Kidney capillary endothelial cell (primary cell): ENCODE measurements at regions not wholly inside any gene's neighbourhood (a gene's known extent, or its start where the extent isn't known, plus 50 kb on each side); places are given as distances from the start of the nearest gene placed in this dataset.
"Not testable (repeated sequence)": the region's sequence is repeated elsewhere in the genome, so short reads cannot be mapped to it uniquely, and the experiment has no call there.

Source experiments
- DNase-seq: peaks from one replicate; pipeline ENCODE4 v3.0.0-alpha.2; 2018; ENCODE audit warnings: low spot score

- DNase-seq, result no peak
These were observed 634.8 kb downstream of the MATN1 start for GRCh38 chr1:30088594-30088993.

GRCh38 chr1:30087465-30087864 is 635.9 kb downstream of the MATN1 start:
- no peak for DNase-seq

DNA sequence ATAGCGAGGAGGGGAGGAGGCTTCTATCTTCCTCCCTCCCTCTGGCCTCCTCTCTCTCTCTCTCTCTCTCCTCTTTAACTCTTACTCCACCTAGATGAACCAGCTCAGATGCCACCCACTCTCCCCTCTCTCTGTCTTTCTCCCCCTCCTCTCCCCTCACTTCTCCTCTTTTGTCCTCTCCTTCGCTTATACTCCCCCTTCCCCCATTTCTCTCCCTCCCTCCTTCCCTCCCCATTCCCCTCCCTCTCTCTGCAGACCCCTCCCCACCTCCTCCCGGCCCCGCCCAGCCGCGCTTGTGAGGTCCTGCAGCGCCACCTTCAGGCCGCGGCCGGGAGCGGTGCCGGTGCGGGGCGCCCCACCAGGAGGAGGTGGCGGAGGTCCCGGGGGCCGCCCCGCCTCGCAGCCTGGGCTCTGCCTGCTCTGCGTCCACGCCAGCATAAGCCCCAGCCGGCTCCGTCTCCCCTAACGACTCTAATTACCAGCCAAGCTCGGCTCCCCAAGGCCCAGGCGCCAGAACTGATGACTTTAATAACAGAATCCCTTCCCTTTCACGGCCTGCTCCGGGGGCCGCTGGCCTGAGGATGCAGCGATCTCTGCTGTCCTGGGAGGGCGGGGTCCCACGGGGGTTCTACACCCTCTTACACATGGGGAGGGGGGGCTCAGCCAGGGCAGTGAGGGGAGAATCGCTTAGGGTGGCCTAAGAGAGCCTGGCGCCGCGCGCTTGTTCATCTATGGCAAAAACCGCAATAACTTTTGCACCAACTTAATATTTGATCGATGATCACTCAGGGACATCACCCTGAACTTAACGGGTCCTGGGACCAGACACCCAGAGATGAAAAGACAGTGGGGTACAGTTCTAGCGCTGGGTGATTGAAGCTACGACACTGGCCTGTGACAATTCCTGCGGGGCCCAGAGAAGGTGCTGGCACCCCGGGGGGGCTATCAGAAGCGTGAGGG is 637.3 kb downstream of the MATN1 start:
- peak; percentile 33 for DNase-seq

DNA sequence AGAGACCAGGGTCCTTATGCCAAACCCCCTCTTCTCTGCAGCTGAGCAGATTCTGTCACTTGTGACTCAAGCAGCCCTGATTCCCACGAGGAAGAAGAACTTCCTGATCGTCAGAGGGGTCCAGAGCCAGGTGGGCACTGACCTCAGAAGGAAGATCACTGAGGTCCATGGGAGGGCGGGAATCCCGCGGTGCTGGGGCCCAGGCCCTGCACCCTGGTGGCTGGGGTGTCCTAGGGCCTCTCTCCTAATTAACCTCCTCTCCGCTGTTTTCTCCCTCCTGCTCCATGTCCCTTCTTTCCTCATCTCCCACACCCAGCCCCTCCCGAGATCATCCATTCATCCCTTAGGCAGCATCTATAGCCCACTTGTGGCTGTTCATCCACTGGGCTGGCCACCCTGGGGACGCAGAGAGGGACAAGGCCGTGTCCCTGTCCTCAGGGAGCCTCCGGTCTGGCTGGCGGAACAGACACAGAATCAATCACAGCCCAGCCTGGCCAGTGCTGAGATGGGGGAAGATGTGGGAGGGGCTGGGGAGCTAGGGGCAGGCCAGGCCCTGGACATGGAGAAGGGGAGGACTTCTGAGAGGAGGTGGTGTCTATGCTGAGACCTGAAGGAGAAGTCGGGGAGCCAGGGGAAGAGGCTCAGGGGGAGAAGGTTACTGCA is 638.3 kb downstream of the MATN1 start:
- no peak for DNase-seq

- peak; percentile 78 for DNase-seq
These were observed 639.5 kb downstream of the MATN1 start for GRCh38 chr1:30083800-30084464.

- no peak for DNase-seq
These were observed 641.8 kb downstream of the MATN1 start for GRCh38 chr1:30081379-30082102.

DNA sequence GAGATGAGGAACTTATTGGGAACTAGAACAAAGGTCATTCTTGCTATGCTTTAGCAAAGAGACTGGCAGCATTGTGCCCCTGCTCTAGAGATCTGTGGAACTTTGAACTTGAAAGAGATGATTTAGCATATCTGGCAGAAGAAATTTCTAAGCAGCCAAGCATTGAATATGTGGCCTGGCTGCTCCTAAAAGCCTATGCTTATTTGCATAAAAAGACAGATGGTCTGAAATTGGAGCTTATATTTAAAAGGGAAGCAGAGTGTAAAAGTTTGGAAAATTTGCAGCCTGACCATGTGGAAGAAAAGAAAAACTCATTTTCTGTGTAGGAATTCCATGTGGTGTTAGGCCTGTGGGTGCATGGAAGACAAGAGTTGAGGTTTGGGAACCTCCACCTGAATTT is 647.5 kb downstream of the MATN1 start:
- DNase-seq, result not testable (repeated sequence)

DNA sequence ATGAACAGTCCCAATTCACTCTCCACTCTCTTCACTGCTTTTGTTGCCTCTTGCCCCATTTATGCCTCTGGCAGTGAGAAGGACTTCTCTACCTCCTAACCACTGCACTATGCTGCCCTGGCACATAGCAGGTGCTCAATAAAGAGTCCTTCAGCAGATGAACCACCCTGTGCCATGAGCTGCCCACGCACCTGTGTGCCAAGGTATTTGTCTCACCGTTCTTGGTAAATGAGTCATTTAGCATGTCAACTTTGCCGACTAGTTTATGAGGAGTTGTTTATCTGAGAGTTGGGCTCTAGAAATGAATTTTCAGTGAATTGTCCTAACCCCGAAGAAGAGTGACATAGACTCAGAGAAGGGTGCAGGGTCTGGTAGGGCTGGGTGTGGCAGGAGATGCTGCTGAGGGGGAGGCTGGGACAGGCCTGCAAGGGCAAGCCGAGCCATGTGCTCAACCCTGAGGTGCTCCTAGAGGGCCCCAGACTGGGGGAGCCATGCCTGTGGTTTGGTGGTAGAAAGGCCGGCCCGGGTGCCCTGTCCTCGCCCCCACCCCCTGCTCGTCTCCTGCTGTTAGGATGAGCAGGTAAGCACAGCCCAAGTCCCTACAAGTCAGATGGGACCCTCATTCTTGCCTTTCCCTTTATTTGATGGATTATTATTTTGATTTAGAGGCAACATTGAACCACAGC is 654.5 kb downstream of the MATN1 start:
- DNase-seq, result no peak

- no peak for DNase-seq
These were observed 658.8 kb downstream of the MATN1 start for GRCh38 chr1:30064547-30064946.

DNA sequence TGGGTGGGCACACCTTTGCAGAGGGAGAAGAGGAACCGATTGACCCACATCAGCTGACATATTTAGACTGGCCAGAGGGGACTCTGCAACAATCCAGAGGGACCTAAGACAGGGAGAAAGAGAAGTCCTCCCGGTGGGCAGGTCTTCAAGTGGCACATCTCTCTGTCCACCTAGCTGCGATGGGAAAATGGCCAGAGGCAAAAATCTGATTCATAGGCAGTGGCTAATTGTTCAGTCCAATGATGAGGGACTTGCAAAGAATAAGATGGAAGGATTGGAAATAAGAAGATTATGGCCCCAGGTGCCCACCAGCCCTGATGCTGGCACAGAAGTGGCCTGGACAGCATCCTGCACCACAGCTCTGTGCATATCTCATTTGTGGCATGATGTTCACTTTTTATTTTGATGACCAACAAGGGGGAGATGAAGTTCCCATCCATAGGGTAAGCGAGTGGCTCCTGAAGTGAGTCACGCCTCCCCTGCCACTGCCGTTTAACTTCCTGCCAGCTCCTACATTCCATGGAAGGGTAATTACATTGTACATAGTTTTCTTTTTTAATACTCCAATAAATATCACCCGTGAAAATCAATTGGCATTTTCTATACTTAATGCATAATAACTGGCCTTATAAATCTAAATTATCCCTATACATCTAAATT is 659.6 kb downstream of the MATN1 start:
- DNase-seq, result no peak

- DNase-seq, result no peak
These were observed 661.8 kb downstream of the MATN1 start for GRCh38 chr1:30061292-30062220.

GRCh38 chr1:30060738-30061137 is 662.6 kb downstream of the MATN1 start:
- no peak for DNase-seq

DNA sequence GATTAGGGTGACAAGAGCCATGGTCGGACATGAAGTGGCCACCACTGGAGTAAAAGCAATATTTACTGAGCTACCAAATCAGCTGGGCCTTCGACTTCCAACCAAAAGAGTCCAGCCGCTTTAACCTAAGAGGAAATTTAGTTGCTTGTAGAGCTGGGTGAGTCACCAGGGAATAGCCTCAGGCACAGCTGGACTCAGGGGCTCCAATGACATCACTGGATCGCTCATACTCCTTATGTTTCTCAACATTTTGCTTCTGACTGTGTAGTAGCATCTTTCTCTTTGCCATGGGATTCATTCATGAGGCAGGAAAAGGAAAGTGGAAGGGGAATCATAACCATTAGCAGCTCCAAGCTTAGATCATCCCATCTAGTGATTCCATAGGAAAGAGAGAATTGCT is 664.4 kb downstream of the MATN1 start:
- peak; percentile 85 for DNase-seq

DNA sequence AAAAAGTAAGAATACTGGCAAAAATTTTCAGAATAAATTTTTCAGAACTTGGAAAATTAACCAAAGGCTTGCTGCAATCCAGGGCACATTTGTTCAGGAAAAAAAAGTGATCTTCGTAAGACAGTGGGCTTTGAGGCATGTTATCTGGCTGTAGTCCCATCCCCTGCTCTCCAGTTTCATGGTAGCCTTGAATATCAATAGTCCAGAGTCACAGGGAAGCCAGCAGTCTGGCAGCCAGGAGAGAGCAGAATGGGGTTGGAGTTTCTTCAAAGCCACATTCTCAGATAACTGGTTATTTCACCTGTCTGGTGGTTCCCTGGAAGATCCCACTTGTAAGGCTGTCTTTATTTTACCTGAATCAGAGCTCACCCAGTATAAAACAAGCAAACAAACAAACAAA is 669.3 kb downstream of the MATN1 start:
- no peak for DNase-seq

GRCh38 chr1:30052178-30052577 is 671.2 kb downstream of the MATN1 start:
- no peak for DNase-seq

DNA sequence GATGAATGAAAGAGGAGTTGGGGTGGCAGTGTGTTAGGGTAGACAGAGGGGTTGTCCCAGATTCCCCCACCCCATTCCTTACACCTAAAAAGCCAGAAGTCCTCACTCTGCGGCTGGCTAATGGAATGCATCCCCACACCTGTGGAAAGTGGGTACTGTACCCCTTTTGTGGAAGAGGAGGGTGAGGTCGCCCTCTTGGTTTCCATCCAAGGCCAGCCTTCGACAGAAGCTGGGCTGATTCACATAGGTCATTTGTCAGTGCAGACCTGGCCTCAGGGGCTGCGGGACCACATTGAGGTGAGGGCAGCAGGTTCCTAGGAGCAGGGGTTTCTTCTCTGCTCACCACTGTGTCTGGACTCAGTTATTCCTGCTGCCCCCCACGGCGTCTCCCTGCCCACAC is 671.6 kb downstream of the MATN1 start:
- DNase-seq, result no peak

DNA sequence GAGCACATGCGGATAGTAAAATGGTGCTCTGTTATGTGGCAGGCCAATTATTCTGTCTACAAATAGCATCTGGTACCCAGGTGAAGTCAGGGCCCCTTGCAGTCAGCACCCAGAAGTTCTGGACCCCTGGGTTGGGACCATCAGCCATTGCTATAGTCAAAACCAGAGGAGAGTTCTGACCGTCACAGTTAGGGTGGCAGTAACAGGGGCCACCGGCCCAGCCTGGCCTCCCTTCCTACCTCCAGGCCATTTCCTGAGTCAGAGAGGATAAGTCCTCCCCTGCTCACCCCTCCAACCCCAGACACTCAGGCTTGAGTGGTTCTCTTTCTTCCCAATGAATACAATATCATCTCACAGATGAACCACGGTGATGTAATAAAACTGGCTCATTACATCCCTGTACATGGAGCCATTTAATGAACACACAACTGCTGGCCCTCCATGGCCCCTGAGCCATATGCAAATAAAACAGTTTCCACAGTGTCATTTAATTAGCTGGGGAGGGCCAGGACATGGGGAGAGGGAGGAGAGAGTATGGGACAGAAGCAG is 673.6 kb downstream of the MATN1 start:
- no peak for DNase-seq

GRCh38 chr1:30048905-30049304 is 674.5 kb downstream of the MATN1 start:
- DNase-seq, result no peak

GRCh38 chr1:30047576-30047975 is 675.8 kb downstream of the MATN1 start:
- DNase-seq, result no peak

GRCh38 chr1:30046751-30047150 is 676.6 kb downstream of the MATN1 start:
- no peak for DNase-seq
